WI38 (cell line): ENCODE measurements at regions not wholly inside any gene's neighbourhood (a gene's known extent, or its start where the extent isn't known, plus 50 kb on each side); places are given as distances from the start of the nearest gene placed in this dataset.

Experiments
- H3K4me3 ChIP-seq: 2 replicates; pipeline ENCODE4 v1.5.1; 2011; ENCODE audit warnings: low read depth, mild to moderate bottlenecking, control low read depth, low read length
- CTCF ChIP-seq: IDR thresholded peaks from 2 replicates; pipeline ENCODE4 v1.5.1; 2012; ENCODE audit warnings: low read depth, mild to moderate bottlenecking, control low read depth, low read length

GRCh38 chr1:91165033-91165654 is 143.3 kb upstream of the ZNF644 start:
- TF ChIP-seq CTCF = peak; percentile 98
- H3K4me3 ChIP-seq = no peak overlapping the region

GRCh38 chr1:91162613-91163012 is 140.8 kb upstream of the ZNF644 start:
- TF ChIP-seq CTCF = no peak
- H3K4me3 ChIP-seq = no peak overlapping the region

- no peak overlapping the region for H3K4me3 ChIP-seq
- TF ChIP-seq CTCF = no peak
These were observed 139.9 kb upstream of the ZNF644 start for GRCh38 chr1:91161749-91162148.

GRCh38 chr1:91161166-91161565 is 139.3 kb upstream of the ZNF644 start:
- H3K4me3 ChIP-seq = no peak overlapping the region
- no peak for TF ChIP-seq CTCF

- no peak for TF ChIP-seq CTCF
- no peak overlapping the region for H3K4me3 ChIP-seq
These were observed 138.7 kb upstream of the ZNF644 start for GRCh38 chr1:91160363-91161075.

- H3K4me3 ChIP-seq = no peak overlapping the region
- TF ChIP-seq CTCF = no peak
These were observed 131.5 kb upstream of the ZNF644 start for GRCh38 chr1:91153341-91153740.

GRCh38 chr1:91152331-91152730 is 130.5 kb upstream of the ZNF644 start:
- no peak overlapping the region for H3K4me3 ChIP-seq
- no peak for TF ChIP-seq CTCF
